HL-60 (cell line): ENCODE measurements at regions not wholly inside any gene's neighbourhood (a gene's known extent, or its start where the extent isn't known, plus 50 kb on each side); places are given as distances from the start of the nearest gene placed in this dataset.

Source experiments
- CTCF ChIP-seq: IDR thresholded peaks from one replicate; pipeline ENCODE4 v1.5.1; 2011; ENCODE audit warnings: low read length, control low read depth, inconsistent platforms; ENCODE audit not compliant: insufficient read depth
- POLR2AphosphoS5 ChIP-seq: IDR thresholded peaks from 2 replicates; pipeline ENCODE4 v1.6.1; 2012; ENCODE audit warnings: low read depth

GRCh38 chr6:169161572-169162167, 92.0 kb downstream of the THBS2 start:
- TF ChIP-seq CTCF (no peak), POLR2AphosphoS5 (no peak)
